Islet of Langerhans (tissue), 1 donor: ENCODE measurements at regions not wholly inside any gene's neighbourhood (a gene's known extent, or its start where the extent isn't known, plus 50 kb on each side); places are given as distances from the start of the nearest gene placed in this dataset.

Source experiments
- FAIRE-seq: peaks from one replicate; lab custom pipeline; 2011; peaks lifted over from hg19 to GRCh38; lab: Jason Lieb, UNC

DNA sequence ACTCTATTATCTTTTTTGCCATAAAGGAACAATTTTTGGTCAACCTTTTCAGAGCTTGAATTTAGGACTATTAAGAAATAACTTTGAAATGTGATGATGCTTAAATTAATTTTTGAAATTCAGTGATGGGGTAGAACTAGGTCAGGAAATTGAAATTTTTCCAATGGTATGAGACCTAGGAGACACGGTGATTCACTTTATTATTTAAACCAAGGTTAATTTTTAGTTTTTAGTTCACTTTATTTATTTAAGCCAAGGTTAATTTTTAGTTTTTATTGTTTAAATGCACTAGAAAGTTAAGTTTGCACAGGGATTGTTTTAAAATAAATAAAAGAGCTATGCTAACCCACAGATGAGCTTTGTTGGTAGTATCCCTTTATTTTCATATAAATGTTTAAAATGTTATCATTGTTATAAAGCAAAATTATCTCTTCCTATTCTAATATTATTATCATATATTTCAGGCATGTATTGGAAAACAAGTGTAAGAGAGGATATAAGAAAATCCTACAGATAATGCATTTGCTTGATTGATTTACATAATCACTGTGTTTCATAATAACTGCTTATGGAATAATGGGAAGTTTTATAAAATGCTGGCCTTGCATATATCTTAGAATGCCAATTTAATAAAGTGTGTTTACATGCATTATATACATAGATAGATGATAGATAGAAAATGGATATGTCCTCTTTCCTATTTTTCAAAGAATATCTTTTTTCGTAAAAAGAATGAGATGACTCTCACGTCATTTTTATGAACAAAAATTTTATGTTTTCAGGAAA, 163.6 kb downstream of the HGF start:
- FAIRE-seq, result no peak

DNA sequence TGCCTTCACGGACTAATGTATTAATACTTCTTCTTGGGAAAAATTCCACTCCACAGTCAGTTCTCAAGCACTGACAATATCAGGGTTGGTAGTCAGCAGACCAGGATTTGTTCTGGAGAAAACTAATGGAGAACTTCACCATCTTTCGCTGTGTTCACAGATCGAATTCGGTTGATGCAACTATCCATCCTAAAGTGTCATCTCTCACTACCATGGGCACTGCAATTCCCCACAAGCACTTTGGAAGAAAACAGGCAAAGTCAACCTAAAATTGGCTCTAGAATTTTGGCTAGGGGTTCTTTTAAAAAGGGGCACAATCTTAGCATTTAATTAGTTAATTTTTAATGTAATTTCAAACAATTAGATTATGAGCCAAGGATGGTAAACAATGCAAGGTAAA, 164.4 kb downstream of the HGF start:
- FAIRE-seq, result no peak

DNA sequence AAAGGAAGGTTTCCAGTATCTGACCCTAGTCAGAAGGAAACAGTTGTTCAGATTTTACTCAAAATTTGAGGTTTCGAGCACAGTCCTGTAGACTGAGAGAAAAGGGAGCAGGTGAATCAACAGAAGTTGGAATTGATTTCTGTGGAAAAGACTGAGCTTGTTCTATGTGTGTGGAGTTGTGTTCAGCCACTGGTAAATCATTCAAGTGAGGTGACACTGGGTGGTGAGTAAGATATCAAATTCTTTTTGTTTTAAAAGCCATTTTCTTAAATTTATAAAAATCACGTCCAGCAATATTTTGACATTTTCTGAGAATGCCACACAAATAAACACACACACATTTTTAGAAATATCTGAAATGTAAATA, 165.1 kb downstream of the HGF start:
- FAIRE-seq, result no peak

DNA sequence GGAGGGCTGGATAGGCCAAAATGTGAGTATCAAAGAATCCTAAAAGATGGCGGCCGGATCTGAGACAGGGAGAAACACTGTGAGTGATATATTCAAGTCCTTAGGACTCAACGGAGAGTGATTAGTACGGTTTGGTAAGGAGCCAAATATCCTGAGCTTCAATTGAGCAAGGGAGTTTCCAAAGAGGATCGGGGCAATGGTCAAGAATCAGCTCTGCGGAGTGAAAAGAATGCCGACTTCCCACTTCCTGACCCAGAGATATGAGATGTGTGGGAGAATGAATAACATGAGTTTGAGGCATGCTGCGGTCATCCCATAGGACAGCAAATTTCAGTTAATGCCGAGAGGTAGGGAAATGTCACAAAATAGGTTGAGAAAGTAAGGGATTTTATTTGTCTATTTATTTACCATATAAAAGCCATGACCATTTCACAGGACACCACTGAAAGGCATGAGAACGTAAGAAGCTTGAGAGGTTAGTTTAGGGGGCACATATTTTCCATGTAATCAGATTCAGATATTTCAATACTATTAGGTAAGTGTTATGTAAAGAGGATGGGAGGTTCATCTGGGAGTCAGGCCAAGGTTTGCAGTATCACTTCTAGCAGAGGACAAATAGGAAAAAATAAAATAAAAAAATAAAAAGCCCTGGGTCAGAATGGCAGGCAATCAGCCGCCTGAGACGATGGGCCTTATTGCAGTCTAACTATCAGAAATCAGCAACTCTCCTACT, 165.6 kb downstream of the HGF start:
- FAIRE-seq, result no peak

DNA sequence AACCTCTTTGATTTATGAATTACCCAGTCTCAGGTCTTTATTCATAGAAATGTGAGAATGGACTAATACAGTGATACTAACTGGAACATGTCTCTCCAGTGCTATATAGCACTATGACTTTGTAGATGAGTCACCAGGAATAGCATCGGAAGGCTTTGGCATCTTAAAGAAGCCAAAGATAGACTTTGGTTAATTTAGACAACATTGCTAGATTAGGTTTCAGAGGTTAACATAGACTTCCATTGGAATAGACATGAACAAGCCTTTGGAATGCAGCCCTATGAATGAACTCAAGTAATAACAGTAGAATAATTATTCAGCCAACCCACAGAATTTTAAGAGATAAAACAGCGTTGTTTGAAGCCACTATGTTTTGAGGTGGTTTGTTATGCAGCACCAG, 169.2 kb downstream of the HGF start:
- no peak for FAIRE-seq

DNA sequence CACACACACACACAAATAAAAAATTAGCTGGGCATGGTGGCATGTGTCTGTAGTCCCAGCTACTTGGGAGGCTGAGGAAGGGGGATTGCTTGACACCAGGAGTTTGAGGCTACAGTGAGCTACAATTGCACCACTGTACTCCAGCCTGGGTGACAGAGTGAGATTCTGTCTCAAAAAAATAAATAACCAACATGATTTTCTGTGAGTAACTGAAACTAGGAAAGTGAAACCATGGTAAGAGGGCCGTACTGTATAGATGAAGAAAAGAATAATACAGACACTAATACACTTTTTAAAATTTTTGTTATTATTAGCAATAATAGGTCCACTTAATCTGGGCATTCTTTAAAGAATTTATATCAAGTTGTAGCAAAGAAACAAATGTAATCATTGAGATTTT, 170.9 kb downstream of the HGF start:
- no peak for FAIRE-seq

DNA sequence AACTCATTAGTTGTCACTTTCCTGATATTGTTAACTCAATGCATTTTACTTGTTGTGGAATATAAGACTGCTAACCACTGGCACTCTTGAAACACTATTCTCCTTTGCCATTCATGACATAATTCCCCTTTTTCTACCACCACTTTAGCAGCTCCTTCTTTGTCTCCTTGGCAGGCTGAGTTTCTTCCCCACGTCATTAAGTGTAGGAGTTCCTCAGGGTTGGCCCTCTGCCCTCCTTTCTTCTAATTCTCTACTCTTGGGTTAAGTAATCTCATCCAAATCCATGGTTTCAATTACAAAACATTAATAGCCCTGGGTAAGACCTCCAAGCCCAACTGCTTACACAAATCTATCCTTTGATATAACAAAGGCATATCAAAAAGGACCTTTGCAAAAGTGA, 175.1 kb downstream of the HGF start:
- no peak for FAIRE-seq

DNA sequence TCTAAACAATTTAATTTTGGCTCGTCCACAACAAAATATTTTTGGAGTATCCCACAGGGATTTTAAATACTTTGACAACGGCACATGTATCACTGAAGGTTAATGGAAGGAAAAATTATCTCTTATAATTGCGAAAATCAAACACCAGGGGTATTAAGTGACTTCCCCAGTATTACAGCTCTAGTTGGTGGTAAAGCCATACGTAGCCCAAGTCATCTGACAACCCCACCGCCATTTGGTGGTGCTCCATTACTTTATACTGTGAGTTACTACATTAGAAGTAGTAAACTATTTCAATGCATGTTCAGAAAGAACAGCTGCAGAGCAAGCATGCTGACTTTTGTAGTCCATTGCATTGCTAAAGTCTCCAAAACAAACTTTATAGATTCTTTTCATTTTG, 179.7 kb downstream of the HGF start:
- no peak for FAIRE-seq

DNA sequence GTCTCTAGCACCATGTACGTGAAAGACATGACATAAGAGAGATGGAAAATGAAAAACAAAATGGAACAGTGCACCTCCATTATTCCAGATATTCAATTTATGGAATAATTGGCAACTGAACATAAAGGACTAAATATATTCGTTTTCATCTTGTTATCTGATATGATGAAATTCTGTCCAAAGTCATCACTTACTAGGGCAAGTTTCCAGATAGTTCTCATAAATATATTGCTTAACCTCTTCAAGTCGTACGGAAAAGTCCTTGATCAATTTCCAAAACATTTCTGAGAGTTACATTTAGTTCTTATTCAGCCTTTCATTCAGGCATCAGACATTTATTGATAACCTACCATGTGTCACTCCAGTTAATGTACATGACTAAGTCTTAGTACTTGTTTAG, 185.2 kb downstream of the HGF start:
- FAIRE-seq, result no peak

DNA sequence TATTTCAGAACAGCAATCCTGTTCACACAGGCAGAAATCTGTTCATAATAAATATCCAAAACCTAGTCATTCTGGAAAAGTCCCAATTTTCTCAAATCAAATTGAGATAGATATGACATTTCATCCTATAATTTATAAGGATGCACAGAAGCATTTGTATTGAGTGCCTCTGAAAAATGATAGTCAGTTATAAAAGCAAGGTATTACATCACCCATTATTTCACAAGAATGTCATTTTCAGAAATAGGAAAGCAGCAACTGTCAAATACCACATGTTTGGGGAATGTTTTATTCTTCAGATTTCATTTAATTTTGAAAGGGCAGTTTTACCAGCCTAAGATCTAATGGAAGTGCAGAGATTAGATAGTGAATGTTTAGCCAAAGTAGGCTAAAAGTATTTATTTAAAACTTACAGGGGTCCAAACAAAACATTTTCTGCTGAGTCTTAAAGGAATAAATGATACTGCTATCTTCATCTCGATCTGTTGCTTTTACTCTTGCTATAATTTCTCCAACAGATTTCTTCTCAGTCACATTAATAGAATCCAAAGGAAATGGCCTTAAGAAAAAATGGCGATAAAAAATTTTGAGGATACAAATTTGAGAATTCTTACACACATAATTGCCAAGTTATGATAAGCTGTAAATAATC, 185.8 kb downstream of the HGF start:
- FAIRE-seq, result no peak

DNA sequence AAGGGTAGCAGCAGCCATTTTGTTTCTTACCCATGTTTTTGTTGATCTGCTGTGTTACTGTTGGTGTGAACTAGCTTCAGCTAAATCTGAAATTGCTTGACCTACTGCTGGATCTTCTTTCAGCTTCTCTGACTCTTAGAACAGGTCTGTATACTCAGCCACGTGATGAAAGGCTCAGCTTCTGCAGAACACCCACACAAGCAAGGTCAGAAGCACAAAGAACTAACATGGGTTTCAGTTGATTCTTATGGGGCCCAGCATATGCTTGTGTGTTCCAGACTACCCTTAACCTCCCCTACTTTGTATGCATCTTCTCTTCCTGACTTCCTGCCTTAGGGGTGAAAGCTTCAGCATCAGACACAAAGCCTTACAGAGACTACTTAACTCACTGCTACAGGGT, 186.8 kb downstream of the HGF start:
- FAIRE-seq, result no peak

DNA sequence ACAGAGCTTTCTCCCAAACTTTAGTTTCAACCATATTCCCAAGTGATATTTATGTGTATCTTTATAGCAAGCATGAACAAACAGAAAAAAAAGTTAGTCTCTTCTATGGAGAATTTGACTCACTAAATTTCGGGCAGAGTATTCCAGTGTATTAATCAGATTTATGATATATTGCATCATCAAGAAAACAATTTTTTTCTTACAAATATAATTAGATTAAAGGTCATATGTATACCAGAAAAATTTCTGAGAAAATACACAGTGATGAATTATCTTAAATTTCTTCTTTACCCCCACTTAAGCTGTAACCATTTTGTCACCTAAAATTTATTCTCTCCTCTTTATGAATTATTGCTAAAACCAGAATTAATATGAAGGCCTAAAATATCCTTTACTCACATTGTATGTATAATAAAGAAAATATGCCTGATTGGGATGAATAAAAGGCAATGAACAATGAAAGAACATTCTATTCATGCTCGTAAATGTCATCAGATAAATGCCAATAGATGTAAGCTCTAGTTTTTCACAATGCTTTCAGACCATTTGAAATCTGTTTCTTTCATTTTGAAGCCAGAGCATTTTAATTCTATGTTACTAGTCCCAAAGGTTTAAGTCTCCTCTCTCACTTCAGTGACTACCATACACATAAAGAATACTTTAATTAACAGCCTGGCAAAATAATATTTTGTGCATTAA, 192.1 kb downstream of the HGF start:
- FAIRE-seq, result no peak

DNA sequence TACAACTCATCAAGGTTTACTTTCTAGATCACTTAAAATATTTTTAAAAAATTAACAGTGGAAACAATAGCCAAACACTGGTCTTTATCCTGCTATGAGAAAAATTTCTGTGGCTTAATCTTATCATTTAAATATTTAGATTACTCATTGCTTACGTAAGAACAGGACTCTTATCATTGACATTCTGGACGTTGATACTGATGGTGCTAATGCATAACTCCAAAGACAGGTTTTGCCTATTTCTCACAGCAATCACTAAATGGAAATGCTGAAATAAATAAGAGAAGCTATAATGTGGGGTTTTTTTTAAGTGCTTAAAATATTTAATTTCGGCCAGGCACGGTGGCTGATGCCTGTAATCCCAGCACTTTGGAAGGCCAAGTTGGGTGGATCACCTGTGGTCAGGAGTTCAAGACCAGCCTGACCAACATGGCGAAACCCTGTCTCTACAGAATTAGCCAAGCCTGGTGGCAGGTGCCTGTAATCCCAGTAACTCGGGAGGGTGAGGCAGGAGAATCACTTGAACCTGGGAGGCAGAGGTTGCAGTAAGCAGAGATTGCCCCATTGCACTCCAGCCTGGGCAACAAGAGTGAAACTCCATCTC, 195.0 kb downstream of the HGF start:
- no peak for FAIRE-seq

DNA sequence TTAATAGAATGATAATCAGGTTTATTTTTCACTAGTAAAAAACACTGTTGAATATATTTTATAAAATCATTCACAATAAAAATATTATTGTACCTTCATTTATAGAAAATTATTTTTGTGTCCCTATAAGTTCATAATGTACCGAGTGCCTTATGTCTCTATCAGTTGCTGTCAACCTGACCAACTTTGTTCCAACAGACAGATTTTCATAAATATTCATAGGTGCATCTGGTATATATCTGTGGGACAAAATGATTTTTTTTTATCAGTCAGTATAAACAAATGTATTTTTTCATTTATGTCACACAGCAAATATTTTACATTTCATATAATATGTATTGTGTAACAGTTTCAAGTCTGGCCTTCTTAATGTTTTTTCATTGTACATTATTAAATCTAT, 195.9 kb downstream of the HGF start:
- no peak for FAIRE-seq

DNA sequence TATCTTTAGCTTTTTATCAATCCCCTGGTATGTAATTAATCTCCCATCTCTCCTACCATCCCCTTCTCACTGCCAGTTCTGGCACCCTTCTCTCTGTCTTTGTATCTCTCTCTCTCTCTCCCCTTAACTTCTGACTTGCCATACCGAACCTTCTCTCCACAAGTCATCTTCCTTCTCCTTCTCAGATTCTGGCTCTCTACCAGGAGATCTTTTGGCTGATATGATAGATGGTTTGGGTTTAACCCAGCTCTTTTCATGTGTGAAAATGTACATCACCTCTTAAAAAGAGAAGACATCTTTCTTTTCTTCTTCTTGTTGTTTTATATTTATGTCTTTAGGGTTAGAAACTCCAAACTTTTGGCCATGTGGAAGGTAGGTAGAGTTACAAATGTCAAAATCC, 196.7 kb downstream of the HGF start:
- FAIRE-seq, result no peak

DNA sequence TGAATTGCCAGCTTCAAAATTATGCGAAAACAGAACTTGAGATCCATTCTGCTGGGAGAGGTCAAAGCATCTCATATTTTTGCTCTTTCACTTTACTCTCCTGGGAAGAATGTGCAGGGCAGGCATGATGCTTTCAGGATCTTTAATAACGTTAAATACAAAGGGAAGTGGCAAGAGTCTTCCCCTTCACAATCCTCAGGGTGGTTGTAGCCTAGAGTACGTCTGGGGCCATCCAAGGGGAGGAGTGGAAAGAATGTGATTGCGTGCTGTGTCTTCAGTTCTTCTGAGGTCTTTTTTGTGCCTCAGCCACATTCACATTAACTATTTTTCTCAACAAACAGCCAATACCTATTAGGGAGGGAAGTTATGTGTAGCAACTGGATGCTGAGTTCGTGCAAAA, 207.3 kb downstream of the HGF start:
- no peak for FAIRE-seq

DNA sequence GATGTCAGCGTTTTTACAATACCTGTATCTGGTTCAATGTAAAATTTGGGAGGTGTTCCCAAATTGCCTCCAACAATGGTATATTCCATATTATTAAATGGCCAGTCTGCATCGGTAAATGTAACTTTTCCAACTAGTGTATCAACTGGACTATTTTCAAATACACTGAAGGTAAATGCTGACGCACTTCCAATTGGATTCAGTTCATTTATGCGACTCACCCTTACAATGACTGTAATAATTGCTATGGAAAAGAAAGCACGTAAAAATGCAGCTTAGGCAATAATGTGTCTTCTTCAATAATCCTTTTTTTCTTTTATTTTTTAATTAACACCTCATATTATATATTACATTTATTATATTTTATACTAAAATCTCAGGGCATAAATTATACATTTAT, 209.1 kb downstream of the HGF start:
- no peak for FAIRE-seq

DNA sequence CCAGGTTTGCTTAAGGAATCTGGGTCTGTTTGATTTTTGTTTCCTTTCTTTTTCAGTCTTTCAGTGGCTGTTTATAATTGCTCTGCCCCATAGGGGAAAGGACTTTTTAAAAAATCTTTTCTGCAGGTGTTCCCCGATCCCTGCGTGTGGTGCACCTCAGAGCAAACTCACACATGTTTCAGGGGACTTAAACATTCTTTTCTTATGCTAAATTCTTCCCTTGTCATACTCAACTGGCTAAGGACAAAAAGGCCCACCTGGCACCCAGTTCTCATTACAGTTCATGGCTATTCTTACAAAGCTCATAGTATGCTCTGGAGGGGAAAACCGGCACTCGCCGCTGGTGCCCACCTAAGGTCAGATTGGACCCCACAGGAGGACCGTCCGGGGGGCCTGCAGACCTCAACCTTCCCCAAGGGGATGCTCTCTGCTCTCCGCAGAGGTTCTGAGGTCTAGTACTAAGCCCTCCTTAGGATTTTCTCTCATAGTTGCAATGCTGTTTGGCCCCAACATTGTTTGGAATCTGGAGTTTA, 220.3 kb downstream of the HGF start:
- no peak for FAIRE-seq

DNA sequence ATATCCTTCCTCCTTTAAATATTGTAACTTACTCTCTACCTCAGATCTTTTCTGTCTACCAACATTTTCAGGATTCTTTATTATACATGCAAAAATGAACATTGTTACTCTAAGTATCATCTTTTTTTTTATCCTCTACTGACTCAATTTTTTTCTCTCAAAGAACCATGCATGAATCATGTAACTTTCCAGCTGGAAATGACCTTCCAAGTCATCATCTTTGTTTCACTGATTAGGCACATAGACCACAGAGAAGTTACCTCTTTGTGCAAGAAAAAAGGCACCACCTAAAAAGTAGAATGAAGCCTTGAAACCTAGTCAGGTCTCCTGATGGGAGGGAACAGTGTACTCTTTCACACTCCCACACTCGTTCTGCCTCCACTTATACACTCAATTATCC, 234.9 kb downstream of the HGF start:
- FAIRE-seq, result no peak

DNA sequence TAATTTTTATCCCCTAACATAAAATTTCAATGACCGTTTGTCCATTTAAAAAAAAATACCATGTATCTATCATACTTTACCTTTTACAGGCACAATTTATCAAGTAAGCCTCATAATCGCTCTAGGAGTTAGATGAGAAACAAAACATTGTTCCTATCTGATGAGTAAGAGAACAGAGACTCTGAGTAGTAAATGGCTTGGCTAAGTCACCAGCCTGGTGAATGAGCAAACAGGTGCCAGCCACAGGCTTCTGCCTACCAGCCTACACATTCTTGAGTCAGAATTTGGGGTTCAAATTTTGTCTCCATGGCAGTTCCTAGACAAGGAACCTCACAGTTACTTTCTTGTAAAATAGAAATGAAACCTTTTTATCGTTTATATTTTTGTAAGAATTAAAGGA, 235.4 kb downstream of the HGF start:
- FAIRE-seq, result no peak

DNA sequence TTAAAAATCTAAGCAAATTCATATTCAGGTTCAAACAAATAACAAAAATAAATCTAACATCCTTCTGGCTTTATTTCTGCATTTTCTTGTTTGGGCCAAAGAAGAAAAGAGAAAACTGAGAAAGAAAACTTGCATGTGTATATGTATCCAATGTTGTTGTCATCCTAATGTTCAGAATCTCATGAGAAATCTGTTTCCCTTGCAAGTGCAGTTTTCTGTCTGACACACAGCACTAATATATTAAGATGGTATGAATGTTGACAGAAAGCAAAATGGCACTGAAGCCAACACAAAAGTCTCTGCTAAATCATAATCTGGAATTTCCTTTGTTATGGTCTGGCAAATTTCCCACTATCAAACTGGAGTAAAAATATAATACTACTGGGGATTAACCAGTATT, 235.9 kb downstream of the HGF start:
- FAIRE-seq, result no peak

DNA sequence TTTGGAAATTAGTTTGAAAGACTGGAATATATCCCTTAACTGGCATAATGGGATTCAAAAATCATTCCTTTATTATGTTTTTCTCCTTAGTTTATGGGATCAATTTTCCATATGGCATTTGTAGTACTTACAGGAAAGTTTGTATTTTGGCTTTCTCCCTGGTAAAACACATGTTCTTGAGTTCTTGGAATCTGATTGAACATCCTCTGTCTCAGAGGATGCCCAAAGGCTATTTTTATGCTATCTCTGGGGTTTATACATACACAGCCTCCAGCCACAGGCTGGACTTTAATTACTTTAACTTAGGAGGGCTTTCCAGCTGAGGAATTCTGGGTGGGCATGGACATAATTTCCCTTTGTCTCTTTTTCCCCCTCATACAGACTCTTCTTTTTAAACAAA, 236.4 kb downstream of the HGF start:
- FAIRE-seq, result no peak
